GM12874 (cell line): ENCODE measurements at regions not wholly inside any gene's neighbourhood (a gene's known extent, or its start where the extent isn't known, plus 50 kb on each side); places are given as distances from the start of the nearest gene placed in this dataset.

Experiments used
- CTCF ChIP-seq: IDR thresholded peaks from 2 replicates; pipeline ENCODE4 v1.5.1; 2011; ENCODE audit warnings: low read depth, mild to moderate bottlenecking, control low read depth, low read length, moderate library complexity; ENCODE audit not compliant: insufficient read depth

GRCh38 chr10:98332623-98333269, 64.8 kb upstream of the LOXL4 start:
- TF ChIP-seq CTCF: no peak

- peak; percentile 55; the same call in 1 of the 2 replicates for TF ChIP-seq CTCF
Measured at GRCh38 chr10:98331885-98332284, 63.9 kb upstream of the LOXL4 start.

- TF ChIP-seq CTCF: no peak
Measured at GRCh38 chr10:98330987-98331386, 63.0 kb upstream of the LOXL4 start.

- TF ChIP-seq CTCF: no peak
Measured at GRCh38 chr10:98328640-98329039, 60.6 kb upstream of the LOXL4 start.

GRCh38 chr10:98328163-98328562, 60.2 kb upstream of the LOXL4 start:
- no peak for TF ChIP-seq CTCF

- TF ChIP-seq CTCF: no peak
Measured at GRCh38 chr10:98326621-98327027, 58.6 kb upstream of the LOXL4 start.

- TF ChIP-seq CTCF: no peak
Measured at GRCh38 chr10:98323221-98324164, 55.5 kb upstream of the LOXL4 start.
